Kidney (tissue), 13 donors: ENCODE measurements at regions not wholly inside any gene's neighbourhood (a gene's known extent, or its start where the extent isn't known, plus 50 kb on each side); places are given as distances from the start of the nearest gene placed in this dataset.

ENCODE experiments used
- DNase-seq, 5 donors: peaks; one replicate each; pipeline ENCODE4 v3.0.0-alpha.2; 2013 to 2020
- FAIRE-seq: peaks from 2 replicates; lab custom pipeline; 2012; peaks lifted over from hg19 to GRCh38; lab: Jason Lieb, UNC
- H3K27ac ChIP-seq, 2 donors: one replicate each; pipeline ENCODE4 v1.7.0; 2013; ENCODE audit warnings: low read depth in 2 of 2, low read length in 2 of 2, inconsistent platforms in 1 of 2
- H3K27me3 ChIP-seq: one replicate; pipeline ENCODE4 v1.7.1; 2013; ENCODE audit warnings: low read length, inconsistent platforms; ENCODE audit not compliant: control insufficient read depth, insufficient read depth
- H3K36me3 ChIP-seq, 3 donors: one replicate each; pipeline versions ENCODE4 v1.7.0 to v1.7.1; 2013; ENCODE audit warnings: low read length in 3 of 3, control low read depth in 1 of 3, inconsistent platforms in 1 of 3; ENCODE audit not compliant: insufficient read depth in 3 of 3, control insufficient read depth in 2 of 3
- H3K4me1 ChIP-seq, 3 donors: one replicate each; pipeline versions ENCODE4 v1.7.0 to v1.7.1; 2013; ENCODE audit warnings: low read length in 3 of 3, inconsistent platforms in 1 of 3, low read depth in 1 of 3; ENCODE audit not compliant: control insufficient read depth in 2 of 3, insufficient read depth in 2 of 3
- H3K4me3 ChIP-seq, 3 donors: one replicate each; pipeline versions ENCODE4 v1.7.0 to v1.8.1; 2013; ENCODE audit warnings: low read length in 3 of 3, control low read depth in 1 of 3, inconsistent platforms in 1 of 3
- H3K9ac ChIP-seq, 3 donors: one replicate each; pipeline versions ENCODE4 v1.7.0 to v1.7.1; 2013; ENCODE audit warnings: low read length in 3 of 3, control low read depth in 1 of 3, inconsistent platforms in 1 of 3
- H3K9me3 ChIP-seq, 3 donors: one replicate each; pipeline versions ENCODE4 v1.7.0 to v1.7.1; 2013; ENCODE audit warnings: low read length in 3 of 3, control low read depth in 1 of 3, inconsistent platforms in 1 of 3; ENCODE audit not compliant: control insufficient read depth in 2 of 3, insufficient read depth in 1 of 3
- CTCF ChIP-seq: IDR thresholded peaks from 3 replicates; pipeline ENCODE4 v1.5.1; 2012; ENCODE audit warnings: mild to moderate bottlenecking, moderate library complexity, borderline replicate concordance; ENCODE audit not compliant: insufficient read depth; ENCODE audit errors: extremely low read depth
- intact Hi-C: fragments of 100-400 bp; cut with DNase I; formaldehyde crosslinking; loops from one replicate; pipeline ENCODE4 v1.11.1; 2022
- donor health status: control.
- donor health status: control.
- donor health status: control.
- donor health status: control.
- donor health status: control.
- donor health status: DM: yes; HTN: yes; CAD: no.
- donor health status: Normal renal cell carcinoma (clear cell type).

GRCh38 chr17:77006971-77007649 is 133.7 kb upstream of the SEC14L1 start:
- no peak overlapping the region for H3K4me3 ChIP-seq
- intact Hi-C loops, result no loop called here
- H3K9me3 ChIP-seq, result peaks cover 0 to 3% (median 0%) of the 10 kb centered on the region in 3 donors
- DNase-seq, result peak in 2 of 5 donors; percentile 58
- FAIRE-seq, result no peak
- no peak overlapping the region for H3K9ac ChIP-seq
- H3K36me3 ChIP-seq, result no peaks in the 10 kb centered on the region
- TF ChIP-seq CTCF, result no peak
- no peak overlapping the region for H3K27ac ChIP-seq
- H3K4me1 ChIP-seq, result no peaks in the 10 kb centered on the region
- no peaks in the 10 kb centered on the region for H3K27me3 ChIP-seq

GRCh38 chr17:77009877-77010276 is 130.9 kb upstream of the SEC14L1 start:
- H3K27ac ChIP-seq, result no peak overlapping the region
- H3K9me3 ChIP-seq, result peaks cover 0 to 3% (median 0%) of the 10 kb centered on the region in 3 donors
- no peak for TF ChIP-seq CTCF
- H3K27me3 ChIP-seq, result no peaks in the 10 kb centered on the region
- DNase-seq (no peak), FAIRE-seq (no peak)
- no peaks in the 10 kb centered on the region for H3K36me3 ChIP-seq
- no peak overlapping the region for H3K4me3 ChIP-seq
- H3K4me1 ChIP-seq, result no peaks in the 10 kb centered on the region
- no peak overlapping the region for H3K9ac ChIP-seq
- intact Hi-C loops, result no loop called here

GRCh38 chr17:77010667-77011066 is 130.1 kb upstream of the SEC14L1 start:
- H3K36me3 ChIP-seq, result no peaks in the 10 kb centered on the region
- DNase-seq (no peak), FAIRE-seq (no peak)
- H3K4me3 ChIP-seq, result no peak overlapping the region
- H3K9me3 ChIP-seq, result peaks cover 0 to 3% (median 0%) of the 10 kb centered on the region in 3 donors
- H3K4me1 ChIP-seq, result no peaks in the 10 kb centered on the region
- H3K27me3 ChIP-seq, result no peaks in the 10 kb centered on the region
- intact Hi-C loops, result no loop called here
- no peak for TF ChIP-seq CTCF
- H3K27ac ChIP-seq, result no peak overlapping the region
- H3K9ac ChIP-seq, result no peak overlapping the region
